WTC11 (cell line): ENCODE measurements at regions not wholly inside any gene's neighbourhood (a gene's known extent, or its start where the extent isn't known, plus 50 kb on each side); places are given as distances from the start of the nearest gene placed in this dataset.

Experiments used
- ATAC-seq: fragments of 200-7000 bp; cut with Tn5 transposase; 2 replicates; pipeline ENCODE4 v1.10.0; 2021; ENCODE audit warnings: mild to moderate bottlenecking, moderate library complexity
- CTCF ChIA-PET: fragments of 300-600 bp; sonication (Branson Sonifier 250); formaldehyde crosslinking; loops from one replicate; lab custom pipeline; 2021; ENCODE audit warnings: antibody characterized with exemption; lab: Charles Lee
- POLR2A ChIA-PET: fragments of 350-600 bp; sonication (Branson Sonifier 250); formaldehyde crosslinking; loops from one replicate; lab custom pipeline; 2021; ENCODE audit warnings: antibody characterized with exemption; lab: Charles Lee
- DNase-seq: peaks from one replicate; pipeline ENCODE4 v3.0.0; 2021; ENCODE audit warnings: low spot score
- H3K27ac Mint-ChIP-seq: 2 replicates; pipeline ENCODE4 v1.8.0; 2021; ENCODE audit warnings: mixed read lengths
- H3K27me3 Mint-ChIP-seq: 2 replicates; pipeline ENCODE4 v1.8.0; 2021; ENCODE audit warnings: low read depth, mild to moderate bottlenecking, moderate library complexity, mixed read lengths
- H3K36me3 Mint-ChIP-seq: 2 replicates; pipeline ENCODE4 v1.8.0; 2021; ENCODE audit warnings: mixed read lengths
- H3K4me1 Mint-ChIP-seq: 2 replicates; pipeline ENCODE4 v1.8.0; 2022; ENCODE audit warnings: mixed read lengths
- H3K4me3 Mint-ChIP-seq: 2 replicates; pipeline ENCODE4 v1.8.0; 2021; ENCODE audit warnings: mild to moderate bottlenecking, moderate library complexity, mixed read lengths
- H3K9me3 Mint-ChIP-seq: 2 replicates; pipeline ENCODE4 v1.8.0; 2021; ENCODE audit warnings: mixed read lengths
- ATF3 ChIP-seq: sonication (generic); formaldehyde crosslinking; conservative IDR thresholded peaks from 2 replicates; pipeline ENCODE4 v1.8.1; 2022; ENCODE audit warnings: mild to moderate bottlenecking, missing genetic modification reagents
- CDX4 ChIP-seq: fragments of 250-450 bp; sonication (Bioruptor Pico); IDR thresholded peaks from 2 replicates; pipeline ENCODE4 v1.9.0; 2021; ENCODE audit warnings: moderate library complexity, mild to moderate bottlenecking, inconsistent platforms, borderline replicate concordance
- E2F5 ChIP-seq: sonication (generic); formaldehyde crosslinking; IDR thresholded peaks from 2 replicates; pipeline ENCODE4 v1.8.1; 2022; ENCODE audit warnings: mild to moderate bottlenecking, moderate library complexity, missing genetic modification reagents
- ESRRA ChIP-seq: sonication (generic); formaldehyde crosslinking; IDR thresholded peaks from 2 replicates; pipeline ENCODE4 v1.8.1; 2022; ENCODE audit warnings: mild to moderate bottlenecking, missing genetic modification reagents, borderline replicate concordance
- FOXJ3 ChIP-seq: sonication (generic); formaldehyde crosslinking; IDR thresholded peaks from 2 replicates; pipeline ENCODE4 v1.9.0; 2021; ENCODE audit warnings: missing genetic modification reagents, mild to moderate bottlenecking, borderline replicate concordance
- FOXK1 ChIP-seq: sonication (generic); formaldehyde crosslinking; IDR thresholded peaks from 2 replicates; pipeline ENCODE4 v1.8.0; 2022; ENCODE audit warnings: mild to moderate bottlenecking, moderate library complexity, missing genetic modification reagents
- GTF2I ChIP-seq: fragments of 250-450 bp; sonication (Bioruptor Pico); conservative IDR thresholded peaks from 2 replicates; pipeline ENCODE4 v1.4.0; 2021; ENCODE audit warnings: mild to moderate bottlenecking
- HMGA2 ChIP-seq: fragments of 250-450 bp; sonication (Bioruptor Pico); IDR thresholded peaks from 2 replicates; pipeline ENCODE4 v1.4.0; 2021; ENCODE audit warnings: mild to moderate bottlenecking, moderate library complexity
- HMGXB4 ChIP-seq: sonication (generic); formaldehyde crosslinking; IDR thresholded peaks from 2 replicates; pipeline ENCODE4 v1.8.1; 2023; ENCODE audit warnings: mild to moderate bottlenecking, moderate library complexity, missing genetic modification reagents
- MLX ChIP-seq: sonication (generic); formaldehyde crosslinking; IDR thresholded peaks from 2 replicates; pipeline ENCODE4 v1.8.1; 2023; ENCODE audit warnings: mild to moderate bottlenecking, missing genetic modification reagents, moderate library complexity
- MYBL2 ChIP-seq: sonication (generic); formaldehyde crosslinking; IDR thresholded peaks from 2 replicates; pipeline ENCODE4 v1.8.1; 2023; ENCODE audit warnings: mild to moderate bottlenecking, moderate library complexity, missing genetic modification reagents
- RELA ChIP-seq: sonication (generic); formaldehyde crosslinking; IDR thresholded peaks from 2 replicates; pipeline ENCODE4 v1.8.1; 2022; ENCODE audit warnings: missing genetic modification reagents, mild to moderate bottlenecking, borderline replicate concordance
- TEAD1 ChIP-seq: sonication (generic); formaldehyde crosslinking; IDR thresholded peaks from 2 replicates; pipeline ENCODE4 v1.8.0; 2022; ENCODE audit warnings: mild to moderate bottlenecking, missing genetic modification reagents
- USF1 ChIP-seq: sonication (generic); formaldehyde crosslinking; IDR thresholded peaks from 2 replicates; pipeline ENCODE4 v1.8.0; 2022; ENCODE audit warnings: mild to moderate bottlenecking, missing genetic modification reagents
- USF2 ChIP-seq: sonication (generic); formaldehyde crosslinking; IDR thresholded peaks from 2 replicates; pipeline ENCODE4 v1.8.1; 2023; ENCODE audit warnings: mild to moderate bottlenecking, missing genetic modification reagents, moderate library complexity
- ZNF138 ChIP-seq: sonication (generic); formaldehyde crosslinking; conservative IDR thresholded peaks from 2 replicates; pipeline ENCODE4 v1.8.1; 2022; ENCODE audit warnings: mild to moderate bottlenecking, moderate library complexity, missing genetic modification reagents
- ZNF263 ChIP-seq: sonication (generic); formaldehyde crosslinking; IDR thresholded peaks from 2 replicates; pipeline ENCODE4 v1.8.1; 2022; ENCODE audit warnings: low read depth, mild to moderate bottlenecking, moderate library complexity, missing genetic modification reagents
- ZNF671 ChIP-seq: fragments of 250-450 bp; sonication (Bioruptor Pico); IDR thresholded peaks from 2 replicates; pipeline ENCODE4 v1.8.0; 2021; ENCODE audit warnings: mild to moderate bottlenecking
- ZSCAN18 ChIP-seq: fragments of 250-450 bp; sonication (Bioruptor Pico); IDR thresholded peaks from 2 replicates; pipeline ENCODE4 v2.1.2; 2022; ENCODE audit warnings: mild to moderate bottlenecking, moderate library complexity

- no peak for ATAC-seq
- ChIA-PET POLR2A (no interaction called here), CTCF (no interaction called here)
- Mint-ChIP-seq H3K27me3 (no peaks in the 10 kb centered on the region), H3K36me3 (peaks cover 20% of the 10 kb centered on the region), H3K9me3 (peaks cover 40% of the 10 kb centered on the region), H3K4me3 (no peak overlapping the region), H3K4me1 (no peaks in the 10 kb centered on the region), H3K27ac (no peak overlapping the region)
- TF ChIP-seq ZSCAN18 (CRISPR knock-in tag) (no peak), CDX4 (no peak), MLX (CRISPR knock-in tag) (no peak)
- no peak for DNase-seq
These were observed 332.3 kb downstream of the NPR3 start for GRCh38 chr5:33043343-33043997.

GRCh38 chr5:33046091-33046490 is 335.0 kb downstream of the NPR3 start:
- H3K9me3 Mint-ChIP-seq, result peaks cover 29% of the 10 kb centered on the region
- H3K36me3 Mint-ChIP-seq, result peaks cover 6% of the 10 kb centered on the region
- ChIA-PET CTCF (no interaction called here), POLR2A (no interaction called here)
- H3K4me1 Mint-ChIP-seq, result peaks cover 4% of the 10 kb centered on the region
- no peak for DNase-seq
- no peak overlapping the region for H3K27ac Mint-ChIP-seq
- no peak for ATAC-seq
- TF ChIP-seq FOXJ3 (CRISPR knock-in tag) (no peak), FOXK1 (CRISPR knock-in tag) (no peak), TEAD1 (CRISPR knock-in tag) (no peak), HMGA2 (no peak), ATF3 (CRISPR knock-in tag) (no peak), ZNF671 (CRISPR knock-in tag) (no peak), GTF2I (CRISPR knock-in tag) (no peak), ESRRA (CRISPR knock-in tag) (no peak), RELA (CRISPR knock-in tag) (no peak), HMGXB4 (CRISPR knock-in tag) (no peak), E2F5 (CRISPR knock-in tag) (no peak), MYBL2 (CRISPR knock-in tag) (no peak), USF1 (CRISPR knock-in tag) (no peak), ZNF138 (CRISPR knock-in tag) (no peak), ZNF263 (CRISPR knock-in tag) (no peak), USF2 (CRISPR knock-in tag) (no peak)
- H3K27me3 Mint-ChIP-seq, result no peaks in the 10 kb centered on the region
- no peak overlapping the region for H3K4me3 Mint-ChIP-seq
